ENCODE measurements at regions not wholly inside any gene's neighbourhood (a gene's known extent, or its start where the extent isn't known, plus 50 kb on each side); places are given as distances from the start of the nearest gene placed in this dataset.

GRCh38 chr7:10577866-10578374 is 395.8 kb upstream of the PHF14 start:
- H3K4me3 Mint-ChIP-seq: no peak overlapping the region
- DNase-seq: no peak
- no peaks in the 10 kb centered on the region for H3K36me3 Mint-ChIP-seq (ENCODE audit: low read depth)
- no peaks in the 10 kb centered on the region for H3K27me3 Mint-ChIP-seq (ENCODE audit: low read depth, poor library complexity)
- no peaks in the 10 kb centered on the region for H3K9me3 Mint-ChIP-seq
- no peaks in the 10 kb centered on the region for H3K4me1 Mint-ChIP-seq
- TF ChIP-seq CTCF (IDR thresholded peaks at IDR 0.05): no peak
- H3K27ac Mint-ChIP-seq: no peak overlapping the region

- Mint-ChIP-seq H3K4me1 (no peaks in the 10 kb centered on the region), H3K9me3 (no peaks in the 10 kb centered on the region), H3K4me3 (no peak overlapping the region), H3K27ac (peak overlapping the region; percentile 44), H3K36me3 (ENCODE audit: low read depth) (no peaks in the 10 kb centered on the region), H3K27me3 (ENCODE audit: low read depth, poor library complexity) (no peaks in the 10 kb centered on the region)
- DNase-seq: no peak
- no peak for TF ChIP-seq CTCF (IDR thresholded peaks at IDR 0.05)
Measured at GRCh38 chr7:10579561-10579960, 394.1 kb upstream of the PHF14 start.

GRCh38 chr7:10584886-10585285 is 388.8 kb upstream of the PHF14 start:
- H3K4me1 Mint-ChIP-seq: no peaks in the 10 kb centered on the region
- TF ChIP-seq CTCF (IDR thresholded peaks at IDR 0.05): no peak
- H3K27me3 Mint-ChIP-seq (ENCODE audit: low read depth, poor library complexity): no peaks in the 10 kb centered on the region
- no peak overlapping the region for H3K4me3 Mint-ChIP-seq
- H3K9me3 Mint-ChIP-seq: no peaks in the 10 kb centered on the region
- no peak overlapping the region for H3K27ac Mint-ChIP-seq
- DNase-seq: no peak
- H3K36me3 Mint-ChIP-seq (ENCODE audit: low read depth): no peaks in the 10 kb centered on the region

GRCh38 chr7:10588084-10588483 is 385.6 kb upstream of the PHF14 start:
- Mint-ChIP-seq H3K4me1 (no peaks in the 10 kb centered on the region), H3K27ac (no peak overlapping the region), H3K4me3 (no peak overlapping the region), H3K36me3 (ENCODE audit: low read depth) (no peaks in the 10 kb centered on the region), H3K9me3 (no peaks in the 10 kb centered on the region), H3K27me3 (ENCODE audit: low read depth, poor library complexity) (no peaks in the 10 kb centered on the region)
- no peak for DNase-seq
- no peak for TF ChIP-seq CTCF (IDR thresholded peaks at IDR 0.05)

- H3K36me3 Mint-ChIP-seq (ENCODE audit: low read depth): no peaks in the 10 kb centered on the region
- no peaks in the 10 kb centered on the region for H3K9me3 Mint-ChIP-seq
- H3K27ac Mint-ChIP-seq: no peak overlapping the region
- TF ChIP-seq CTCF (IDR thresholded peaks at IDR 0.05): no peak
- H3K4me1 Mint-ChIP-seq: no peaks in the 10 kb centered on the region
- no peak overlapping the region for H3K4me3 Mint-ChIP-seq
- no peak for DNase-seq
- H3K27me3 Mint-ChIP-seq (ENCODE audit: low read depth, poor library complexity): no peaks in the 10 kb centered on the region
Measured at GRCh38 chr7:10592604-10593003, 381.1 kb upstream of the PHF14 start.

GRCh38 chr7:10593080-10593479 is 380.6 kb upstream of the PHF14 start:
- Mint-ChIP-seq H3K27me3 (ENCODE audit: low read depth, poor library complexity) (no peaks in the 10 kb centered on the region), H3K4me3 (no peak overlapping the region), H3K36me3 (ENCODE audit: low read depth) (no peaks in the 10 kb centered on the region), H3K9me3 (no peaks in the 10 kb centered on the region), H3K4me1 (no peaks in the 10 kb centered on the region), H3K27ac (no peak overlapping the region)
- DNase-seq: no peak
- no peak for TF ChIP-seq CTCF (IDR thresholded peaks at IDR 0.05)
